ENCODE measurements at regions not wholly inside any gene's neighbourhood (a gene's known extent, or its start where the extent isn't known, plus 50 kb on each side); places are given as distances from the start of the nearest gene placed in this dataset.

DNA sequence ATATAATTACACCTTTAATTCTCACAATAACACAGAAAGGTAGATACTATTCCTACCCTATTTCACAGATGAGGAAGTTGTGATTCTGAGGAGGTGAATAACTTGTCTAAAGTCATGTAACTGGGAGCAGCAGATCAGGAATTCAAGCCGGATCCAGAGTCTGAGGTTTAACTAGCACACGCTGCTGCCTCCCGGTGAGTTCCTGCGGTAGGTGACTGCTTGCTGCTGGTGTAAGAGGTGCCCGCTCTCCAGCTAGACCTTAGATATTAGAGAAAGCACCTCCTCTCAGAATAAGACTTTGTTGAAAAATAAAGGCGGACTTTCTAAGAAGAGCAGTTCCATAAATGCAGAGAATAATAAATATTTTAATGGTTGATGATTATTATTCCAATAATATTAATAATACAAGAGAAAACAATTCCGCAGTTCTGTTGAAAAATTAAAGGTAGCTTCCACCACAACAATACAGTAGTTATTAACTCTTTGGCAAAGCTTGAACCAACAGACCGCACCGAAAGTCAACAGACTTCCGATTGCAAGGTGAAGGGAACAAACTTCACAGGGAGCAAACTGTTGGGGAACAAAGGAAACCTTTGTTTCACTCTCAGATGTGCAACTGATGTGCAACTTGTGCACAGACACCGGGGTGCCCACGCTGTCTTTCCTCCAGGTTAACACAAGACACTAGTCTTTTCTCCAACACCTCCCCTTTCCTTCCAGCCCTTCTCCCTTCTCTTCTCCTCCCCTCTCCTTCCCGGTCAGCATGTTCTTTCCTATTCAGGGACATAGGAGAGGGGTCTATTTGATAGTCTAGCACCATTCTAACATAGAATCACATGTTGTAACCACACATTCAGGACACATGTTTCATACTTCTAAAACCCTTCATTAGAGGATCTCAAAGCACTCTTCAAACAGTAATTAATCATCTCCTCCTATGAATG, 73.2 kb upstream of the EGLN3 start:
- TF ChIP-seq NFIC (IDR thresholded peaks at IDR 0.05) (no peak), YY1 (IDR thresholded peaks at IDR 0.05; ENCODE audit: low read depth) (no peak), CEBPB (IDR thresholded peaks at IDR 0.05) (no peak), EGR1 (IDR thresholded peaks at IDR 0.05) (no peak), REST (IDR thresholded peaks at IDR 0.05; ENCODE audit: low read depth) (no peak), FOXM1 (IDR thresholded peaks at IDR 0.05; ENCODE audit: borderline replicate concordance, low read depth) (no peak), TEAD4 (IDR thresholded peaks at IDR 0.05) (no peak), ZBTB7A (IDR thresholded peaks at IDR 0.05; ENCODE audit: low read depth) (no peak), TCF12 (IDR thresholded peaks at IDR 0.05; ENCODE audit: low read depth) (no peak), CREB1 (IDR thresholded peaks at IDR 0.05; ENCODE audit: low read depth) (no peak)

DNA sequence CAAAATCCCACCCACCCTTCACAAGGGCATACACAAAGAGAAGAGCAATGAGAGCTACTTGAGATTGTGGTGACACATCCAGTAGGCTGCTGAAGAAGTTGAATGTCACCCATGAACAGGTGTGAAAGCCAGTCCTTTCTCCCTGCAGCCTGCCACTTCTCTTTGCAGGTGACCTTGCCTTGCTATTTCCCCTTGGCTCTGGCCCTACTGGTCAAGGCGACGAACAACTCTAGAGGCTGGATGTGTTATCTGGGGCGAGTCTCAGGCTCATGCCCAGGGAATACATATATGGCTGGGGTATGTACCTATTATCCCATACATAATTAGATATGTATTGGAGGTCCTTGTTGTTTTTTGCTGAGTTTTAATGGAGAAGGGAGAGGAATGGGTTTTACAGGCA, 70.2 kb upstream of the EGLN3 start:
- no peak for TF ChIP-seq NFIC (IDR thresholded peaks at IDR 0.05)
- no peak for TF ChIP-seq EP300 (IDR thresholded peaks at IDR 0.05; ENCODE audit: borderline replicate concordance)
- TF ChIP-seq TCF12 (IDR thresholded peaks at IDR 0.05; ENCODE audit: low read depth): no peak
- TF ChIP-seq ZBTB7A (IDR thresholded peaks at IDR 0.05; ENCODE audit: low read depth): no peak
- TF ChIP-seq TAF1 (IDR thresholded peaks at IDR 0.05; ENCODE audit: low read depth): no peak
- TF ChIP-seq RAD21 (IDR thresholded peaks at IDR 0.05; ENCODE audit: low read depth): no peak
- TF ChIP-seq, protein P1, sequence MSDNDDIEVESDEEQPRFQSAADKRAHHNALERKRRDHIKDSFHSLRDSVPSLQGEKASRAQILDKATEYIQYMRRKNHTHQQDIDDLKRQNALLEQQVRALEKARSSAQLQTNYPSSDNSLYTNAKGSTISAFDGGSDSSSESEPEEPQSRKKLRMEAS (IDR thresholded peaks at IDR 0.05): no peak
- no peak for TF ChIP-seq FOXM1 (IDR thresholded peaks at IDR 0.05; ENCODE audit: borderline replicate concordance, low read depth)
- no peak for TF ChIP-seq YY1 (IDR thresholded peaks at IDR 0.05; ENCODE audit: low read depth)

DNA sequence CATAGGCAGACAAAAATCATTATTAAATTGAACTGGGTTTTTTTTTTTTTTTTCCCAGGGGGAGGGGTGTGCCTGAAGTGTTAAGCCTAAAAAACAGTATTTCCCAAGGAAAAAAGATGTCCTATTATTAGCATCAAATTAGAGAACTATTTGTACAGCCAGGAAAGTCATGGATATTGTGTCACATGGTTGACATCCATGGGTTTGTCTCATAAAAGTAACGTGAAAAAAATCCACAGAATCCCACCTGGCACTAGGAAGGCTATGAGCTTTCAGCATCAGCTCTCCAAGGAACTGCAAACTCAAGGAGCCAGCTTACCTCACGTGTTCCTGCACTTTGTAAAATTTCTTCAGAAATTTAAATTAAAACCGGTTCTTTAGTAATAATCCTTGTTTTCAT, 69.1 kb upstream of the EGLN3 start:
- TF ChIP-seq RAD21 (IDR thresholded peaks at IDR 0.05; ENCODE audit: low read depth): no peak
- TF ChIP-seq CREB1 (IDR thresholded peaks at IDR 0.05; ENCODE audit: low read depth): no peak
- no peak for TF ChIP-seq NFIC (IDR thresholded peaks at IDR 0.05)

DNA sequence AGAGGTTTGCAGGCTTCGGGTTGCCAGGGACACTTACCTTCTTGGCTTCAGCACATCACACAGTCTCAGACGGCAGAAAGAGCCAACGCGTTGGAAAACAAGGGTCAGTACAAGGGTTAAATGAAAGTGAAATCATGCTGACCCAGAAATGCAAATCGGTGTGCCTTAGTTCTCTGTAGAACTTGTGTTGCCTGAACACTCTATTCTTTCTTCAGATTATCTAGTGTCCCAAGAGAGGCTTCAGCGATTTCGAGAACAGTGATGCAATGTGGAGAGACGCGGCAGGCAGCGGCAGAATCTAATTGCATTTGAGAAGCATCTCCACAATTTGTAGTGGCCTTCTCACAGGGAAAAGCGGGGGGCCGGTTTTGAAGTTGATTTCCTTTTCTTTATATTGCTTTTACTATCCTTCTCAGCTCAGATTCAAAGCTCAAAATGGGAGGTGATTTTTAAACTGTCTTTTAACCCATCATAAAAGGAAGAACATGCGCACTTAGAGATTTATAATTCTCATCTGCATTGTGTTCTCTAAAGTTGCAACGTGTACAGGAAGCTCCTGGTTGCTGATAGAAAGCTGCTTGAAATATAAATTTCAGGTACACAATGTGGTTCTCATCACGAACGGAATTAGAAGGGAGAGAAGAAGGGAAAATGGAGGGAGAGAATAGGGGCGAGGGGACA, 67.8 kb upstream of the EGLN3 start:
- TF ChIP-seq EGR1 (IDR thresholded peaks at IDR 0.05) (no peak), FOXM1 (IDR thresholded peaks at IDR 0.05; ENCODE audit: borderline replicate concordance, low read depth) (no peak), YY1 (IDR thresholded peaks at IDR 0.05; ENCODE audit: low read depth) (no peak), CREB1 (IDR thresholded peaks at IDR 0.05; ENCODE audit: low read depth) (no peak), TEAD4 (IDR thresholded peaks at IDR 0.05) (no peak), CEBPB (IDR thresholded peaks at IDR 0.05) (no peak), TAF1 (IDR thresholded peaks at IDR 0.05; ENCODE audit: low read depth) (no peak)
- TF ChIP-seq, protein P1 (IDR thresholded peaks at IDR 0.05): no peak

DNA sequence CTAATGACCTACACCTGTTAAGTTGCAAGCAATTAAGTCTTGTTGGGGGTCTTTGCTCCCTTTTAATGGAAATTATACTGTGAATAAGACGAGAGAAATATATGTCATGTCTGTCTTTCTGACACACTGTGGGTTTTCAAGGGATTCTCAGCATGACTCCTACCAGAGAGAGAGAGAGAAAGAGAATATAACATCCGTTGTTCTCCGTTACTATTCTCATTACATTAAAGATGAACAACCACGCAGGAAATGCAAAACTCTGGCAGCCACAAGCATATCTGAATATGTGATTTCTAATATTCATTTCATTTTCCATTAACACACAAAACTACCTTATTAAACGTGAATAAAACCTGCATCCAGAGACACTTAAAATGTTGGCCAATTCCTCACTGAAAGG, 67.3 kb upstream of the EGLN3 start:
- TF ChIP-seq, protein P1 (IDR thresholded peaks at IDR 0.05): no peak
- no peak for TF ChIP-seq FOXM1 (IDR thresholded peaks at IDR 0.05; ENCODE audit: borderline replicate concordance, low read depth)
- TF ChIP-seq NFIC (IDR thresholded peaks at IDR 0.05): no peak
- TF ChIP-seq YY1 (IDR thresholded peaks at IDR 0.05; ENCODE audit: low read depth): no peak
- no peak for TF ChIP-seq EGR1 (IDR thresholded peaks at IDR 0.05)

DNA sequence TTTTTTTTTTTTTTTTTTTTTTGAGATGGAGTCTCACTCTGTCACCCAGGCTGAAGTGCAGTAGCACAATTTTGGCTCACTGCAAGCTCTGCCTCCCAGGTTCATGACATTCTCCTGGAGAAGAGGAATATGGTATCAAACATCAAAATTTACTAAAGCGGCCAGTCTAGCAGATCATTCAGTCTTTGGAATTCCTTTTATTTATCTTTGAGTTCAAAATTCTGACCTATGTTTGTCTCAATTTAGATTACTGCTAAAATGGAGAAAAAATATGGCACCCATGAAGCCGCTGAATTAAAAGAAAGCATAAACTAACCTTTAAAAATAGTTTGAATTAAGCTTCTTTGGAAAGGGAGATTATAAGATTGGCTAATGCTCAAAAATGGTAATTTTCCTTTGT, 64.5 kb upstream of the EGLN3 start:
- TF ChIP-seq TAF1 (IDR thresholded peaks at IDR 0.05; ENCODE audit: low read depth) (no peak), CEBPB (IDR thresholded peaks at IDR 0.05) (no peak), CREB1 (IDR thresholded peaks at IDR 0.05; ENCODE audit: low read depth) (no peak), TCF12 (IDR thresholded peaks at IDR 0.05; ENCODE audit: low read depth) (no peak), YY1 (IDR thresholded peaks at IDR 0.05; ENCODE audit: low read depth) (no peak), REST (IDR thresholded peaks at IDR 0.05; ENCODE audit: low read depth) (no peak), TEAD4 (IDR thresholded peaks at IDR 0.05) (no peak), EGR1 (IDR thresholded peaks at IDR 0.05) (no peak), ZBTB7A (IDR thresholded peaks at IDR 0.05; ENCODE audit: low read depth) (no peak), NFIC (IDR thresholded peaks at IDR 0.05) (no peak), RAD21 (IDR thresholded peaks at IDR 0.05; ENCODE audit: low read depth) (no peak), EP300 (IDR thresholded peaks at IDR 0.05; ENCODE audit: borderline replicate concordance) (no peak)
- TF ChIP-seq, protein P1 (IDR thresholded peaks at IDR 0.05): no peak
